HCT116 (cell line): ENCODE measurements at regions not wholly inside any gene's neighbourhood (a gene's known extent, or its start where the extent isn't known, plus 50 kb on each side); places are given as distances from the start of the nearest gene placed in this dataset.

Experiments
- ATAC-seq: fragments of 200-7000 bp; cut with Tn5 transposase; 2 replicates; pipeline ENCODE4 v1.9.1; 2020; ENCODE audit warnings: mild to moderate bottlenecking, moderate library complexity
- BruUV-seq: library from RNA; stranded (reverse); fragments of 400-500 nt; replicated peaks from 2 replicates; lab custom pipeline; 2021; lab: Mats Ljungman, UMichigan
- CTCF ChIA-PET: fragments of 300-600 bp; sonication (Branson Sonifier 250); formaldehyde crosslinking; loops from one replicate; lab custom pipeline; 2021; ENCODE audit warnings: antibody characterized with exemption; lab: Charles Lee
- POLR2A ChIA-PET: fragments of 300-600, 350-600 bp; sonication (Branson Sonifier 250); formaldehyde crosslinking; loops from one replicate; lab custom pipeline; 2021; ENCODE audit warnings: antibody characterized with exemption; lab: Charles Lee
- RAD21 ChIA-PET, 2 experiments: fragments of 300-600 bp; sonication (Branson Sonifier 250); formaldehyde crosslinking; loops; one replicate each; lab custom pipeline; 2023; ENCODE audit warnings: low total read pairs in 2 of 2; ENCODE audit not compliant: uncharacterized antibody in 2 of 2, unreplicated experiment in 2 of 2, low non-redundant PET in 1 of 2; lab: Charles Lee
- DNase-seq: peaks from one replicate; pipeline ENCODE4 v3.0.0-alpha.2; 2010; ENCODE audit warnings: low read depth, low spot score
- H2AFZ ChIP-seq: fragments of 200-600 bp; shearing (Covaris generic), sonication (generic); 2 replicates; pipeline ENCODE4 v1.6.1; 2017; ENCODE audit warnings: low read depth, mixed run types, mixed read lengths, antibody characterized with exemption, low read length; ENCODE audit not compliant: poor library complexity, severe bottlenecking
- H3K27ac ChIP-seq: 2 replicates; pipeline ENCODE4 v1.5.1; 2012; ENCODE audit warnings: low read depth, low read length
- H3K27me3 ChIP-seq: fragments of 200-600 bp; sonication (generic); 2 replicates; pipeline ENCODE4 v1.6.1; 2016; ENCODE audit warnings: mixed run types, low read length, mixed read lengths; ENCODE audit not compliant: insufficient read depth
- H3K36me3 ChIP-seq, 2 experiments: fragments of 200-500 bp in 1 of 2; fragments of 200-600 bp in 1 of 2; sonication (Bioruptor generic) in 1 of 2; sonication (generic) in 1 of 2; 2 replicates each; pipeline versions ENCODE4 v1.5.1 to v1.6.1; 2014 to 2016; ENCODE audit warnings: low read length in 2 of 2, inconsistent platforms in 1 of 2, mixed read lengths in 1 of 2, mixed run types in 1 of 2; ENCODE audit not compliant: insufficient read depth in 2 of 2, control insufficient read depth in 1 of 2
- H3K4me1 ChIP-seq, 2 experiments: fragments of 200-600 bp in 1 of 2; sonication (generic) in 1 of 2; 2 replicates each; pipeline versions ENCODE4 v1.5.1 to v1.6.1; 2012 to 2017; ENCODE audit warnings: low read length in 2 of 2, inconsistent platforms in 1 of 2, mild to moderate bottlenecking in 1 of 2, mixed read lengths in 1 of 2, mixed run types in 1 of 2, moderate library complexity in 1 of 2; ENCODE audit not compliant: insufficient read depth in 2 of 2, control insufficient read depth in 1 of 2
- H3K4me2 ChIP-seq: fragments of 200-600 bp; sonication (generic); 2 replicates; pipeline ENCODE4 v1.6.1; 2017; ENCODE audit warnings: mixed run types, low read length, mixed read lengths
- H3K4me3 ChIP-seq, 2 experiments: fragments of 200-600 bp in 1 of 2; sonication (generic) in 1 of 2; replicated peaks in 1 of 2; 2 replicates each; pipeline ENCODE4 v1.5.1; 2011 to 2016; ENCODE audit warnings: low read length in 2 of 2, control low read depth in 1 of 2, low read depth in 1 of 2, mild to moderate bottlenecking in 1 of 2, mixed read lengths in 1 of 2, mixed run types in 1 of 2
- H3K79me2 ChIP-seq: fragments of 200-600 bp; sonication (generic); 2 replicates; pipeline ENCODE4 v1.6.1; 2017; ENCODE audit warnings: mild to moderate bottlenecking, mixed run types, low read length, moderate library complexity, mixed read lengths; ENCODE audit not compliant: insufficient read depth
- H3K9ac ChIP-seq: fragments of 200-600 bp; sonication (generic); 2 replicates; pipeline ENCODE4 v1.6.1; 2016; ENCODE audit warnings: low read length, mixed read lengths
- H3K9me2 ChIP-seq: fragments of 200-600 bp; sonication (generic), shearing (Covaris generic); 2 replicates; pipeline ENCODE4 v1.6.1; 2017; ENCODE audit warnings: mixed run types, mild to moderate bottlenecking, moderate library complexity; ENCODE audit not compliant: insufficient read depth
- H3K9me3 ChIP-seq, 2 experiments: fragments of 200-500 bp in 1 of 2; fragments of 200-600 bp in 1 of 2; sonication (Bioruptor generic) in 1 of 2; sonication (generic) in 1 of 2; 2 replicates each; pipeline ENCODE4 v1.6.1; 2014 to 2017; ENCODE audit warnings: low read length in 2 of 2, mixed read lengths in 2 of 2, inconsistent platforms in 1 of 2, low read depth in 1 of 2, mild to moderate bottlenecking in 1 of 2, mixed run types in 1 of 2, moderate library complexity in 1 of 2; ENCODE audit not compliant: control insufficient read depth in 1 of 2, insufficient read depth in 1 of 2
- H4K20me1 ChIP-seq: fragments of 200-600 bp; sonication (generic), shearing (Covaris generic); 2 replicates; pipeline ENCODE4 v1.6.1; 2017; ENCODE audit warnings: mixed run types, mild to moderate bottlenecking, moderate library complexity; ENCODE audit not compliant: insufficient read depth
- CTCF ChIP-seq, 3 experiments: fragments of 200-600 bp in 1 of 3; sonication (generic) in 1 of 3; IDR thresholded peaks in 2 of 3; conservative IDR thresholded peaks in 1 of 3; 2 replicates each; pipeline ENCODE4 v1.5.1; 2012 to 2017; ENCODE audit warnings: low read depth in 2 of 3, low read length in 2 of 3, antibody characterized with exemption in 1 of 3, borderline replicate concordance in 1 of 3, control low read depth in 1 of 3, mild to moderate bottlenecking in 1 of 3, mixed read lengths in 1 of 3, mixed run types in 1 of 3, moderate library complexity in 1 of 3; ENCODE audit not compliant: insufficient read depth in 1 of 3
- EZH2 ChIP-seq: fragments of 200-600 bp; sonication (generic); IDR thresholded peaks from 2 replicates; pipeline ENCODE4 v1.6.1; 2017; ENCODE audit warnings: antibody characterized with exemption, mixed run types
- JUND ChIP-seq: IDR thresholded peaks from 2 replicates; pipeline ENCODE4 v1.6.1; 2012
- MAX ChIP-seq: IDR thresholded peaks from 2 replicates; pipeline ENCODE4 v1.6.1; 2012
- POLR2A ChIP-seq: IDR thresholded peaks from 2 replicates; pipeline ENCODE4 v1.7.0; 2011; ENCODE audit warnings: borderline replicate concordance; ENCODE audit not compliant: insufficient read depth, insufficient read length; ENCODE audit errors: extremely low read depth
- REST ChIP-seq: IDR thresholded peaks from 2 replicates; pipeline ENCODE4 v1.6.1; 2012; ENCODE audit warnings: low read depth
- ZBTB33 ChIP-seq: IDR thresholded peaks from 2 replicates; pipeline ENCODE4 v1.6.1; 2011; ENCODE audit warnings: mild to moderate bottlenecking, low read length, moderate library complexity; ENCODE audit not compliant: insufficient replicate concordance; ENCODE audit errors: extremely low read depth
- ZFX ChIP-seq: fragments of 450-650 bp; IDR thresholded peaks from 2 replicates; pipeline ENCODE4 v1.6.1; 2017
- ZNF274 ChIP-seq: fragments of 200-500 bp; sonication (Bioruptor generic); IDR thresholded peaks from 2 replicates; pipeline ENCODE4 v1.6.1; 2014; ENCODE audit warnings: mild to moderate bottlenecking, low read depth, low read length, inconsistent platforms
- intact Hi-C: fragments of 100-400 bp; cut with micrococcal nuclease; formaldehyde crosslinking; loops from 2 replicates; pipeline ENCODE4 v1.10.0; 2022

GRCh38 chr3:30522476-30522875, 83.9 kb upstream of the TGFBR2 start (continued):
- TF ChIP-seq JUND, result no peak

- no peak overlapping the region for H3K4me2 ChIP-seq
- no peak for TF ChIP-seq ZFX
- TF ChIP-seq JUND, result no peak
- TF ChIP-seq MAX, result no peak
- no peak for TF ChIP-seq ZBTB33
- no peak for TF ChIP-seq POLR2A
- no peak for TF ChIP-seq ZNF274
- TF ChIP-seq CTCF (IDR thresholded peaks at IDR 0.05 in 2 of 3, conservative IDR thresholded peaks at IDR 0.05 in 1 of 3; ENCODE audit: borderline replicate concordance in 1 of 3, insufficient read depth in 1 of 3, low read depth in 2 of 3, low read length in 2 of 3), result no peak
- no peak for TF ChIP-seq REST
- TF ChIP-seq EZH2, result no peak
- H3K79me2 ChIP-seq, result no peaks in the 10 kb centered on the region
- H4K20me1 ChIP-seq, result no peaks in the 10 kb centered on the region
- no peak overlapping the region for H3K27ac ChIP-seq
- ATAC-seq (no peak), DNase-seq (no peak)
- H2AFZ ChIP-seq, result no peak overlapping the region
- no peaks in the 10 kb centered on the region for H3K9me2 ChIP-seq
- no peaks in the 10 kb centered on the region for H3K9me3 ChIP-seq
- ChIA-PET POLR2A (no interaction called here), RAD21 (no interaction called here), CTCF (no interaction called here)
- H3K27me3 ChIP-seq, result no peaks in the 10 kb centered on the region
- intact Hi-C loops, result no loop called here
- no peak overlapping the region for H3K4me3 ChIP-seq
- H3K36me3 ChIP-seq, result no peaks in the 10 kb centered on the region
- H3K4me1 ChIP-seq, result no peaks in the 10 kb centered on the region
- no peak overlapping the region for H3K9ac ChIP-seq
- no TSS peak for BruUV-seq
Observed at GRCh38 chr3:30523366-30523765, 83.0 kb upstream of the TGFBR2 start.
